GM12878 (cell line): ENCODE measurements at regions not wholly inside any gene's neighbourhood (a gene's known extent, or its start where the extent isn't known, plus 50 kb on each side); places are given as distances from the start of the nearest gene placed in this dataset.

Experiments
- BACH1 ChIP-seq: fragments of 450-650 bp; IDR thresholded peaks from 2 replicates; pipeline ENCODE4 v1.6.1; 2017; ENCODE audit warnings: mild to moderate bottlenecking, borderline replicate concordance
- CBFB ChIP-seq: IDR thresholded peaks from 2 replicates; pipeline ENCODE4 v1.6.1; 2016; ENCODE audit warnings: antibody characterized with exemption, low read depth
- CHD1 ChIP-seq: IDR thresholded peaks from 2 replicates; pipeline ENCODE4 v1.6.1; 2012; ENCODE audit warnings: low read depth, low read length, improper control_type of control experiment
- EZH2 ChIP-seq: IDR thresholded peaks from 2 replicates; pipeline ENCODE4 v1.6.1; 2012; ENCODE audit warnings: low read depth, mild to moderate bottlenecking, control low read depth, inconsistent platforms, low read length, borderline replicate concordance; ENCODE audit not compliant: control insufficient read depth
- GABPA ChIP-seq: IDR thresholded peaks from 2 replicates; pipeline ENCODE4 v1.6.1; 2014; ENCODE audit warnings: antibody characterized with exemption, low read depth, mild to moderate bottlenecking, inconsistent platforms
- HDAC2 ChIP-seq: fragments of 200-600 bp; sonication (generic); IDR thresholded peaks from 2 replicates; pipeline ENCODE4 v1.6.1; 2017
- IKZF1 ChIP-seq: fragments of 450-650 bp; conservative IDR thresholded peaks from 2 replicates; pipeline ENCODE4 v1.6.1; 2017; ENCODE audit warnings: antibody characterized with exemption, mild to moderate bottlenecking
- IKZF2 ChIP-seq, 2 experiments: fragments of 450-650 bp; IDR thresholded peaks; 2 replicates each; pipeline ENCODE4 v1.6.1; 2017; ENCODE audit warnings: mild to moderate bottlenecking in 2 of 2, moderate library complexity in 2 of 2
- KAT2A ChIP-seq: conservative IDR thresholded peaks from 2 replicates; pipeline ENCODE4 v1.6.1; 2011; ENCODE audit warnings: low read depth, low read length; ENCODE audit not compliant: control insufficient read depth
- MTA3 ChIP-seq: IDR thresholded peaks from 2 replicates; pipeline ENCODE4 v1.6.1; 2012; ENCODE audit warnings: low read length, inconsistent platforms, borderline replicate concordance
- POLR2AphosphoS2 ChIP-seq: IDR thresholded peaks from 2 replicates; pipeline ENCODE4 v1.6.1; 2011; ENCODE audit warnings: low read depth, mild to moderate bottlenecking, low read length, improper control_type of control experiment, moderate library complexity
- RAD21 ChIP-seq: IDR thresholded peaks from 2 replicates; pipeline ENCODE4 v1.6.1; 2011; ENCODE audit warnings: mild to moderate bottlenecking, low read depth, low read length, moderate library complexity; ENCODE audit not compliant: insufficient read depth
- SPI1 ChIP-seq: IDR thresholded peaks from 2 replicates; pipeline ENCODE4 v1.6.1; 2011; ENCODE audit warnings: low read depth, mild to moderate bottlenecking, low read length, moderate library complexity, borderline replicate concordance; ENCODE audit not compliant: insufficient read depth
- TBL1XR1 ChIP-seq: IDR thresholded peaks from 2 replicates; pipeline ENCODE4 v1.6.1; 2012; ENCODE audit warnings: low read depth, low read length, improper control_type of control experiment
- TCF12 ChIP-seq: IDR thresholded peaks from 2 replicates; pipeline ENCODE4 v1.6.1; 2011; ENCODE audit warnings: low read depth, mild to moderate bottlenecking, low read length
- ZBTB33 ChIP-seq: fragments of 450-650 bp; IDR thresholded peaks from 2 replicates; pipeline ENCODE4 v1.6.1; 2017; ENCODE audit warnings: mild to moderate bottlenecking
- ZBTB4 ChIP-seq: fragments of 450-650 bp; formaldehyde crosslinking; IDR thresholded peaks from 2 replicates; pipeline ENCODE4 v1.4.0; 2022; ENCODE audit warnings: mild to moderate bottlenecking, moderate library complexity
- ZNF24 ChIP-seq: fragments of 450-650 bp; IDR thresholded peaks from 2 replicates; pipeline ENCODE4 v1.6.1; 2017; ENCODE audit warnings: antibody characterized with exemption, mild to moderate bottlenecking
- TF ChIP-seq, protein P1 (sequence below), 3 experiments: IDR thresholded peaks in 2 of 3; conservative IDR thresholded peaks in 1 of 3; 2 replicates each; pipeline ENCODE4 v1.5.1; 2011; ENCODE audit warnings: low read depth in 3 of 3, low read length in 3 of 3, mild to moderate bottlenecking in 3 of 3, control low read depth in 2 of 3, moderate library complexity in 2 of 3, inconsistent platforms in 1 of 3, mixed read lengths in 1 of 3; ENCODE audit not compliant: control insufficient read depth in 2 of 3, insufficient read depth in 1 of 3; ENCODE audit errors: extremely low read depth in 1 of 3
- TF ChIP-seq, protein P2 (sequence below): fragments of 450-650 bp; IDR thresholded peaks from 2 replicates; pipeline ENCODE4 v1.6.1; 2018; ENCODE audit warnings: borderline replicate concordance, mild to moderate bottlenecking; ENCODE audit not compliant: partially characterized antibody

DNA sequence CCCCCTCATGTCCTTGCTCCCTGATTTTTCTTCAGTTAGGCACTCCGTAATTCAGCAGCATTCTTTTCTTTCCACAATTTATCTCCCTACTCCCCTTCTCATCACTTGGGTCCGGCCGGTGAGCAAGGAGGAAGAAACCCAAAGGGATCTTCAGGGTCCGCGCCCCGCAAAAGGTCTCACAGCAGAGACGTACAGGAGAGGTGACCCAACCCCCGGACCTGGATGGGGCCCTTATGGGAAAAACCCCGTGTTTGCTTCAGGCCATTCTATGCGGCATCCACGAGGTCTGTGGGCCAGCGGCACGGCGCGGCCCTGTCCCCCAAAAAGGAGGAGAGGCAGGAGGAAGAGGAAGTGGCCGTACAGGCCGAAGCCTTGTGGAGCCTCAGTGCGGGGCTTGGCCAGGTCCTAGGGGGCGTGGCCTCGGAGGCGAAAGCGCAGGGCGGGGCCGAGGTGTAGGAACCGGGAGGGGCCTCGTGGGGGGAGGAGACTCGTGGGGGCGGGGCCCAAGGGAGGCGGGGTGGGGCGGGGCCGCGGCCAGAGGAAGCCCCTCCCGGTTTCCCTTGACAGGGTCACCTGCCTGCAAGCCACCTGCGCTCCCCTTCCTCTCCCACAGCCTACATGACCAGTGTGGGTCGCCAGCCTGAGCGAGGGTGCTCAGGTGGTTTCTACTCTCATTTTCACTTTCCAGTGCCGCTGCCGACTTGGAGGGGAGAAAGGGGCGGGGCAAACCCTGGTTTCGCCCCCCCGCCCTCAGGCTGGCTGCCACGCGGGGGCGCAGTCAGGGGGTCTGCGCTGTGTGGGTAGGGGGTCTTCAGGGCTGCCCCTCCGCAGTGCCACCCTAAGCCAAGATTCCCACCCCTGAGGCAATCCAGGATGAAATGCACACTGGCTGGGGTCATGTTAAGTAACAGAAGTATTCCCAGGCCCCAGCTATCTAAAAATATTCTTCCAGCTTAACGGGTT, 156.4 kb upstream of the XPO1 start (continued):
- TF ChIP-seq IKZF2 (IDR thresholded peaks at IDR 0.05) (peak in 1 of 2 experiments; percentile 8; a peak in 2 of 4 replicates), MTA3 (no peak), IKZF1 (peak; percentile 70), TBL1XR1 (no peak), CBFB (peak; percentile 55; the same call in 1 of the 2 replicates), SPI1 (peak; percentile 92), BACH1 (no peak), RAD21 (peak; percentile 50), KAT2A (no peak), GABPA (no peak), ZBTB4 (CRISPR knock-in tag) (no peak), CHD1 (0 out of 2 replicates have a peak, but pooled peaks have one; percentile 55), ZBTB33 (no peak), POLR2AphosphoS2 (peak; percentile 88; the same call in 1 of the 2 replicates), HDAC2 (no peak), ZNF24 (no peak), EZH2 (no peak), TCF12 (peak; percentile 76; the same call in 1 of the 2 replicates)
- TF ChIP-seq, protein P1, sequence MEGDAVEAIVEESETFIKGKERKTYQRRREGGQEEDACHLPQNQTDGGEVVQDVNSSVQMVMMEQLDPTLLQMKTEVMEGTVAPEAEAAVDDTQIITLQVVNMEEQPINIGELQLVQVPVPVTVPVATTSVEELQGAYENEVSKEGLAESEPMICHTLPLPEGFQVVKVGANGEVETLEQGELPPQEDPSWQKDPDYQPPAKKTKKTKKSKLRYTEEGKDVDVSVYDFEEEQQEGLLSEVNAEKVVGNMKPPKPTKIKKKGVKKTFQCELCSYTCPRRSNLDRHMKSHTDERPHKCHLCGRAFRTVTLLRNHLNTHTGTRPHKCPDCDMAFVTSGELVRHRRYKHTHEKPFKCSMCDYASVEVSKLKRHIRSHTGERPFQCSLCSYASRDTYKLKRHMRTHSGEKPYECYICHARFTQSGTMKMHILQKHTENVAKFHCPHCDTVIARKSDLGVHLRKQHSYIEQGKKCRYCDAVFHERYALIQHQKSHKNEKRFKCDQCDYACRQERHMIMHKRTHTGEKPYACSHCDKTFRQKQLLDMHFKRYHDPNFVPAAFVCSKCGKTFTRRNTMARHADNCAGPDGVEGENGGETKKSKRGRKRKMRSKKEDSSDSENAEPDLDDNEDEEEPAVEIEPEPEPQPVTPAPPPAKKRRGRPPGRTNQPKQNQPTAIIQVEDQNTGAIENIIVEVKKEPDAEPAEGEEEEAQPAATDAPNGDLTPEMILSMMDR (IDR thresholded peaks at IDR 0.05 in 2 of 3, conservative IDR thresholded peaks at IDR 0.05 in 1 of 3; ENCODE audit: control insufficient read depth in 2 of 3, extremely low read depth in 1 of 3, insufficient read depth in 1 of 3, low read depth in 3 of 3, low read length in 3 of 3), result peak; percentile 75 to 78 (median 75)
- TF ChIP-seq, protein P2, sequence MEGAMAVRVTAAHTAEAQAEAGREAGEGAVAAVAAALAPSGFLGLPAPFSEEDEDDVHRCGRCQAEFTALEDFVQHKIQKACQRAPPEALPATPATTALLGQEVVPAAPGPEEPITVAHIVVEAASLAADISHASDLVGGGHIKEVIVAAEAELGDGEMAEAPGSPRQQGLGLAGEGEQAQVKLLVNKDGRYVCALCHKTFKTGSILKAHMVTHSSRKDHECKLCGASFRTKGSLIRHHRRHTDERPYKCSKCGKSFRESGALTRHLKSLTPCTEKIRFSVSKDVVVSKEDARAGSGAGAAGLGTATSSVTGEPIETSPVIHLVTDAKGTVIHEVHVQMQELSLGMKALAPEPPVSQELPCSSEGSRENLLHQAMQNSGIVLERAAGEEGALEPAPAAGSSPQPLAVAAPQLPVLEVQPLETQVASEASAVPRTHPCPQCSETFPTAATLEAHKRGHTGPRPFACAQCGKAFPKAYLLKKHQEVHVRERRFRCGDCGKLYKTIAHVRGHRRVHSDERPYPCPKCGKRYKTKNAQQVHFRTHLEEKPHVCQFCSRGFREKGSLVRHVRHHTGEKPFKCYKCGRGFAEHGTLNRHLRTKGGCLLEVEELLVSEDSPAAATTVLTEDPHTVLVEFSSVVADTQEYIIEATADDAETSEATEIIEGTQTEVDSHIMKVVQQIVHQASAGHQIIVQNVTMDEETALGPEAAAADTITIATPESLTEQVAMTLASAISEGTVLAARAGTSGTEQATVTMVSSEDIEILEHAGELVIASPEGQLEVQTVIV, result peak; percentile 51
